ENCODE measurements at regions not wholly inside any gene's neighbourhood (a gene's known extent, or its start where the extent isn't known, plus 50 kb on each side); places are given as distances from the start of the nearest gene placed in this dataset.

DNA sequence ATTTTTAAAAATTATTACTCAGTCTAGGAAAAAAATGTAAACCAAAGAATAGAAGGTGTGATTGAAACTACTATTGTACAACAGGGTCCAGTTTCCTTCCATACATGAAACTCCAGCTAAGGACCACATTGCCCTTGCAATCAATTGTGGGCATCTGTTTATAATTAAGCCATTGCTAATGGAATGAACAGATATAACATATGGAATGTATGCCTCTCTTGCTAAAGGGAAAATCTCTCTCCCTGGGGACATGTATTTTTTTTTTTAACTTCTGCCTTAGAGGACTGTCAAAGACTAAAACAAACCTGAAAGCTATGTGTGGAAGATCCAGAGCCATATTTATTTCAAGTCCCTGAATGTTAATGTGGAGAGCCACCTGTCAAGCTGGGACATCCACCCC, 336.8 kb upstream of the MANEA start:
- Histone ChIP-seq H3K4me3 (ENCODE audit: control insufficient read depth in 1 of 7, extremely low read depth in 1 of 7, insufficient read depth in 4 of 7, low read depth in 2 of 7, low read length in 6 of 7) (no peak overlapping the region), H3K27ac (ENCODE audit: insufficient read depth in 1 of 2, low read depth in 1 of 2, low read length in 2 of 2, poor library complexity in 1 of 2, severe bottlenecking in 2 of 2) (no peak overlapping the region), H3K36me3 (ENCODE audit: control insufficient read depth in 4 of 4, insufficient read depth in 4 of 4, low read length in 3 of 4) (no peaks in the 10 kb centered on the region), H3K9me3 (ENCODE audit: control extremely low read depth in 1 of 5, control insufficient read depth in 4 of 5, insufficient read depth in 2 of 5, low read depth in 1 of 5, low read length in 4 of 5) (no peaks in the 10 kb centered on the region), H3K27me3 (replicated peaks in 2 of 5; ENCODE audit: control insufficient read depth in 4 of 5, insufficient read depth in 5 of 5, low read length in 4 of 5) (no peaks in the 10 kb centered on the region), H3K4me1 (ENCODE audit: control extremely low read depth in 1 of 4, control insufficient read depth in 4 of 4, insufficient read depth in 4 of 4, low read length in 3 of 4) (no peaks in the 10 kb centered on the region)
- no peak for DNase-seq
- CTCF ChIA-PET: no interaction called here
- POLR2A ChIA-PET: interaction anchor here (0.6 kb wide), 2 partner anchors 11 to 91 kb away, joined by 3 to 4 read pairs; no protein-coding TSS in a partner anchor

DNA sequence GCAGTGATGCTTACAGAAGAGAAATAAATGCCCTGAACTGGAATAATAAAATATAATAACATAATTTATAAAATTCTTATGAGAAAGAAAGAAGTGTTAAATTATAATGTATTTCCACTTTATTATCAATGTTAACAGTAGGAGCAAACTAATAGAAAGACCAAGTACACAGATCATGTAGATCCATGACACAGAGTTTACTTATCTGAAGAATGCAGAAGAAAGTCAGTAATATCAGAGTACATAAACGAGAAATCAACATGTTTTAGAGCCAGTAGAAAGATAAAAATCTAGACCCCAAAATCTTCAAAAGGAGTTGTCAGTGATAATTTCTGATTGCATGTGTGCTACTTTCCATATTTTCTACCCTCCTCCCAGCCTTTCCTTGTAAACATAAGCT, 334.8 kb upstream of the MANEA start:
- ChIA-PET CTCF (no interaction called here), POLR2A (no interaction called here)
- no peak for DNase-seq
- H3K4me3 ChIP-seq (ENCODE audit: control insufficient read depth in 1 of 7, extremely low read depth in 1 of 7, insufficient read depth in 4 of 7, low read depth in 2 of 7, low read length in 6 of 7): no peak overlapping the region
- no peaks in the 10 kb centered on the region for H3K9me3 ChIP-seq (ENCODE audit: control extremely low read depth in 1 of 5, control insufficient read depth in 4 of 5, insufficient read depth in 2 of 5, low read depth in 1 of 5, low read length in 4 of 5)
- H3K27me3 ChIP-seq (replicated peaks in 2 of 5; ENCODE audit: control insufficient read depth in 4 of 5, insufficient read depth in 5 of 5, low read length in 4 of 5): no peaks in the 10 kb centered on the region
- no peak overlapping the region for H3K27ac ChIP-seq (ENCODE audit: insufficient read depth in 1 of 2, low read depth in 1 of 2, low read length in 2 of 2, poor library complexity in 1 of 2, severe bottlenecking in 2 of 2)
- H3K4me1 ChIP-seq (ENCODE audit: control extremely low read depth in 1 of 4, control insufficient read depth in 4 of 4, insufficient read depth in 4 of 4, low read length in 3 of 4): no peaks in the 10 kb centered on the region
- no peaks in the 10 kb centered on the region for H3K36me3 ChIP-seq (ENCODE audit: control insufficient read depth in 4 of 4, insufficient read depth in 4 of 4, low read length in 3 of 4)
- WGBS (ENCODE audit: insufficient coverage): 88% methylated on average over 1 of the region's 1 CpG

DNA sequence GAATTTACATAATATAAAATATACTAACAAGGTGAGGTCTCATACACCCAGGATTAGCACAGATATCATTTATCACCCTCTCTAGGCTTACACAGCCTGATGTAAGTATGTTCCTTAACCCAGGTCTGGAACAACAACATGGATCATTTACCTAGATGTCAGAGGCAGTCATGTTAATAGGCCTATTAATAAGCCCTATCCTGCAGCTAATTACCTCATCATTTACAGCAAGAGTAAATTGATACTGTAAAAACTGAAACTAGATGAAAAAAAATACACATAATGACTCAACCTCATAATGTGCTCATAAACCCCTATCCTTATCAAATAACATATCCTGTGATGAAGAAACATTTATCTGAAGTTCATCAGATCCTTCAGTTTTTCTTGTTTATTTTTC, 334.3 kb upstream of the MANEA start:
- CTCF ChIA-PET: no interaction called here
- Histone ChIP-seq H3K4me3 (ENCODE audit: control insufficient read depth in 1 of 7, extremely low read depth in 1 of 7, insufficient read depth in 4 of 7, low read depth in 2 of 7, low read length in 6 of 7) (no peak overlapping the region), H3K27ac (ENCODE audit: insufficient read depth in 1 of 2, low read depth in 1 of 2, low read length in 2 of 2, poor library complexity in 1 of 2, severe bottlenecking in 2 of 2) (no peak overlapping the region), H3K9me3 (ENCODE audit: control extremely low read depth in 1 of 5, control insufficient read depth in 4 of 5, insufficient read depth in 2 of 5, low read depth in 1 of 5, low read length in 4 of 5) (no peaks in the 10 kb centered on the region), H3K4me1 (ENCODE audit: control extremely low read depth in 1 of 4, control insufficient read depth in 4 of 4, insufficient read depth in 4 of 4, low read length in 3 of 4) (no peaks in the 10 kb centered on the region), H3K36me3 (ENCODE audit: control insufficient read depth in 4 of 4, insufficient read depth in 4 of 4, low read length in 3 of 4) (no peaks in the 10 kb centered on the region), H3K27me3 (replicated peaks in 2 of 5; ENCODE audit: control insufficient read depth in 4 of 5, insufficient read depth in 5 of 5, low read length in 4 of 5) (no peaks in the 10 kb centered on the region)
- POLR2A ChIA-PET: no interaction called here
- no peak for DNase-seq

DNA sequence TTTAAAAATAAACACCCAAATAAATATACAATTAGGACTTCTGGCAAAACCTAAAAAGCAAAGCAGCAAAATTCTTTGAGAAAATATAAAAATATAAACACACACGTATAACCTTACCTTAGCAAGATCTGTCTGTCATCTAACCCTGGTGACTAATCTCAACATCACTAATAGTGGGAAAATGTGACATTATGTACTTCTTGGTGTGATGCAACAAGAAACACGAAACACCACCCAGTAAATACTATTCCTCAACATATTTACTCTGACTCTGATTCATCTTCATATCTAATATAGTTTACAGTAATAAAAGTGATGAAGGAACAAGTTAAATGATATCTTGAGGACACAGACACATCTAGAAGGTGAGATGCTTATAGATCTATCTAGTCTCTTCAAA, 332.6 kb upstream of the MANEA start:
- Histone ChIP-seq H3K27me3 (replicated peaks in 2 of 5; ENCODE audit: control insufficient read depth in 4 of 5, insufficient read depth in 5 of 5, low read length in 4 of 5) (no peaks in the 10 kb centered on the region), H3K9me3 (ENCODE audit: control extremely low read depth in 1 of 5, control insufficient read depth in 4 of 5, insufficient read depth in 2 of 5, low read depth in 1 of 5, low read length in 4 of 5) (no peaks in the 10 kb centered on the region), H3K4me3 (ENCODE audit: control insufficient read depth in 1 of 7, extremely low read depth in 1 of 7, insufficient read depth in 4 of 7, low read depth in 2 of 7, low read length in 6 of 7) (no peak overlapping the region), H3K36me3 (ENCODE audit: control insufficient read depth in 4 of 4, insufficient read depth in 4 of 4, low read length in 3 of 4) (no peaks in the 10 kb centered on the region), H3K27ac (ENCODE audit: insufficient read depth in 1 of 2, low read depth in 1 of 2, low read length in 2 of 2, poor library complexity in 1 of 2, severe bottlenecking in 2 of 2) (no peak overlapping the region), H3K4me1 (ENCODE audit: control extremely low read depth in 1 of 4, control insufficient read depth in 4 of 4, insufficient read depth in 4 of 4, low read length in 3 of 4) (no peaks in the 10 kb centered on the region)
- POLR2A ChIA-PET: no interaction called here
- no peak for DNase-seq
- CTCF ChIA-PET: no interaction called here
- WGBS (ENCODE audit: insufficient coverage): no CpG with 5 or more reads among the region's 2 CpGs

DNA sequence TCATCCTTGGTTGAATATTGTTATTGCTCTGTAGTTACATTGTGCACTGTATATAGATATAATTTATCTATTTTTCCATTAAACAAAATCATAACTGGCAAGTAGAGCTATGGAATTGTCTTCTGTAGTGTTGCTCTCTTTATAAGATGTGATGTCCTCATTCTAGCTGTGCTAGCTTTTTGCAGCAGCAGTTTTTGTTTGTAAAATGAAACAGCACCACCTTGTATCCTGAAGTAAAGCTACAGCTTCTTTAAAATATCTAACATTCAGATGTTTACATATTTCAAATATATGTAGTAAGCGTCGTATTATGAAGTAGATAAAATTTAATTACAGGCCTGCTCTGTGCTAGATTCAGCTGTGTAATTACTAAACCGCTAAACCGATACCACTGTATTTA, 328.8 kb upstream of the MANEA start:
- Histone ChIP-seq H3K27me3 (replicated peaks in 2 of 5; ENCODE audit: control insufficient read depth in 4 of 5, insufficient read depth in 5 of 5, low read length in 4 of 5) (no peaks in the 10 kb centered on the region), H3K4me3 (ENCODE audit: control insufficient read depth in 1 of 7, extremely low read depth in 1 of 7, insufficient read depth in 4 of 7, low read depth in 2 of 7, low read length in 6 of 7) (no peak overlapping the region), H3K36me3 (ENCODE audit: control insufficient read depth in 4 of 4, insufficient read depth in 4 of 4, low read length in 3 of 4) (no peaks in the 10 kb centered on the region), H3K27ac (ENCODE audit: insufficient read depth in 1 of 2, low read depth in 1 of 2, low read length in 2 of 2, poor library complexity in 1 of 2, severe bottlenecking in 2 of 2) (no peak overlapping the region), H3K9me3 (ENCODE audit: control extremely low read depth in 1 of 5, control insufficient read depth in 4 of 5, insufficient read depth in 2 of 5, low read depth in 1 of 5, low read length in 4 of 5) (no peaks in the 10 kb centered on the region), H3K4me1 (ENCODE audit: control extremely low read depth in 1 of 4, control insufficient read depth in 4 of 4, insufficient read depth in 4 of 4, low read length in 3 of 4) (no peaks in the 10 kb centered on the region)
- DNase-seq: no peak
- no CpG with 5 or more reads among the region's 4 CpGs for WGBS (ENCODE audit: insufficient coverage)
- POLR2A ChIA-PET: no interaction called here
- CTCF ChIA-PET: interaction anchor here (0.9 kb wide), 1 partner anchor 10 kb away, joined by 3 read pairs; no protein-coding TSS in a partner anchor

DNA sequence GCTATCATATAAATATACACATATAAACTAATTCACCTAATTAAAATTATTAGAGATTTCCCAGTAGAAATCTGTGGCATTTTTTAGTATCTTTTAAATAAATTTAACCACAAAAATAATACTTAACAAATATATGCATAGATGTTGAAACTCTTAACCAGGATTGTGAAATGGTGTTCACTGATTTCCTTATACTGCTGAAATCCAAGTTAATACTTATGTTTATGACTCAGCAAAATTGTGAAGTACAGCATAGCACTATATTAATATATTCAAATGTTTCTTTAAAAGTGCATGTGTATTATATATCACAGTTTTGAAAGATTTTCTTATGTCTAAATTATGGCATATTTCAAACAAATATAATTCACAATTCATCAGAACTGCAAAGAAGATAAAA, 328.2 kb upstream of the MANEA start:
- DNase-seq: no peak
- Histone ChIP-seq H3K4me1 (ENCODE audit: control extremely low read depth in 1 of 4, control insufficient read depth in 4 of 4, insufficient read depth in 4 of 4, low read length in 3 of 4) (no peaks in the 10 kb centered on the region), H3K4me3 (ENCODE audit: control insufficient read depth in 1 of 7, extremely low read depth in 1 of 7, insufficient read depth in 4 of 7, low read depth in 2 of 7, low read length in 6 of 7) (no peak overlapping the region), H3K9me3 (ENCODE audit: control extremely low read depth in 1 of 5, control insufficient read depth in 4 of 5, insufficient read depth in 2 of 5, low read depth in 1 of 5, low read length in 4 of 5) (no peaks in the 10 kb centered on the region), H3K27me3 (replicated peaks in 2 of 5; ENCODE audit: control insufficient read depth in 4 of 5, insufficient read depth in 5 of 5, low read length in 4 of 5) (no peaks in the 10 kb centered on the region), H3K36me3 (ENCODE audit: control insufficient read depth in 4 of 4, insufficient read depth in 4 of 4, low read length in 3 of 4) (no peaks in the 10 kb centered on the region), H3K27ac (ENCODE audit: insufficient read depth in 1 of 2, low read depth in 1 of 2, low read length in 2 of 2, poor library complexity in 1 of 2, severe bottlenecking in 2 of 2) (no peak overlapping the region)
- POLR2A ChIA-PET: no interaction called here
- CTCF ChIA-PET: no interaction called here

DNA sequence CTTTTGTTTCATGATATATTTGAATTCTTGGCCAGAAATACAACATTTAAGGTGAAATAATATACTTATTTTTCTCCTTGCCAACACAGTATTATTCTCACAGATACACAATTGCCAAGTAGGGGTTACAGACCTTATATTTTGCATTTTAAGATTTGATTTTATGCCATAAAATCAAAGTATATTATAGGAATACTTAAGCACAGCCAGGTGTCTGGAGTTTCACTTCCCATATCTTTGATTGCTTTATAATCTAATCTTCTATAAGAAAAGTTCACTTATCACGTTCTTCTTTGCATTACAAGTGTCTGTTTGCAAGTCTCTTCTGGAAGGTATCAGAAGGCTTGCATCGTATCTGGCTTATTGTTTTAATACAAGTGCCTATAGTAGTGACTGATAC, 327.7 kb upstream of the MANEA start:
- H3K27ac ChIP-seq (ENCODE audit: insufficient read depth in 1 of 2, low read depth in 1 of 2, low read length in 2 of 2, poor library complexity in 1 of 2, severe bottlenecking in 2 of 2): no peak overlapping the region
- CTCF ChIA-PET: no interaction called here
- H3K4me3 ChIP-seq (ENCODE audit: control insufficient read depth in 1 of 7, extremely low read depth in 1 of 7, insufficient read depth in 4 of 7, low read depth in 2 of 7, low read length in 6 of 7): no peak overlapping the region
- no peak for DNase-seq
- WGBS (ENCODE audit: insufficient coverage): 80% methylated on average over 1 of the region's 2 CpGs
- H3K36me3 ChIP-seq (ENCODE audit: control insufficient read depth in 4 of 4, insufficient read depth in 4 of 4, low read length in 3 of 4): no peaks in the 10 kb centered on the region
- H3K9me3 ChIP-seq (ENCODE audit: control extremely low read depth in 1 of 5, control insufficient read depth in 4 of 5, insufficient read depth in 2 of 5, low read depth in 1 of 5, low read length in 4 of 5): no peaks in the 10 kb centered on the region
- H3K27me3 ChIP-seq (replicated peaks in 2 of 5; ENCODE audit: control insufficient read depth in 4 of 5, insufficient read depth in 5 of 5, low read length in 4 of 5): no peaks in the 10 kb centered on the region
- POLR2A ChIA-PET: no interaction called here
- H3K4me1 ChIP-seq (ENCODE audit: control extremely low read depth in 1 of 4, control insufficient read depth in 4 of 4, insufficient read depth in 4 of 4, low read length in 3 of 4): no peaks in the 10 kb centered on the region

DNA sequence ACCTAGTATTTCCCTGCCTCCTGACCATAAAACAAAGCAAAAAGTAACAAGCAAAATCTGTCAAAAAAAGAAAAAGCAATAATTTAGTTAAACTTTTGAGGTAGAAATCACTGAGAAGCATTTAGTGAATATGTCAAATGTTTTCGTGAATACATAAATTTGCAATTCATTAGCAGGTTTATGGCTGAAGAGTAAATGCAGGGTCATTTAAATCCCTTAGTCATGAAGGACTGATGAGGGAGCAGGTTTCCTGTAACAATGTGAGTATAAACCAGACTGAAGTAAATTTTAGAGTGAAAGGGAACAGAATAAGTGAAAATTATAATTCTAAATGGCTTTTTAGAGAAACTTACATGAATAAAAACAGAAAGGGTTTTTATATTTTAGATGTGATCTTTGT, 313.5 kb upstream of the MANEA start:
- no peaks in the 10 kb centered on the region for H3K27me3 ChIP-seq (replicated peaks in 2 of 5; ENCODE audit: control insufficient read depth in 4 of 5, insufficient read depth in 5 of 5, low read length in 4 of 5)
- CTCF ChIA-PET: no interaction called here
- no peak for DNase-seq
- WGBS (ENCODE audit: insufficient coverage): 0% methylated on average over 1 of the region's 1 CpG
- POLR2A ChIA-PET: no interaction called here
- H3K4me1 ChIP-seq (ENCODE audit: control extremely low read depth in 1 of 4, control insufficient read depth in 4 of 4, insufficient read depth in 4 of 4, low read length in 3 of 4): no peaks in the 10 kb centered on the region
- no peaks in the 10 kb centered on the region for H3K9me3 ChIP-seq (ENCODE audit: control extremely low read depth in 1 of 5, control insufficient read depth in 4 of 5, insufficient read depth in 2 of 5, low read depth in 1 of 5, low read length in 4 of 5)
- no peak overlapping the region for H3K4me3 ChIP-seq (ENCODE audit: control insufficient read depth in 1 of 7, extremely low read depth in 1 of 7, insufficient read depth in 4 of 7, low read depth in 2 of 7, low read length in 6 of 7)
- H3K27ac ChIP-seq (ENCODE audit: insufficient read depth in 1 of 2, low read depth in 1 of 2, low read length in 2 of 2, poor library complexity in 1 of 2, severe bottlenecking in 2 of 2): no peak overlapping the region
- H3K36me3 ChIP-seq (ENCODE audit: control insufficient read depth in 4 of 4, insufficient read depth in 4 of 4, low read length in 3 of 4): no peaks in the 10 kb centered on the region

All from common myeloid progenitor, CD34-positive (primary cell).